ENCODE measurements at regions not wholly inside any gene's neighbourhood (a gene's known extent, or its start where the extent isn't known, plus 50 kb on each side); places are given as distances from the start of the nearest gene placed in this dataset.

GRCh38 chr18:27581296-27581904 is 396.3 kb upstream of the CHST9 start:
- Histone ChIP-seq H2AK5ac (ENCODE audit: low read depth, low read length) (no peak overlapping the region), H3K4me3 (ENCODE audit: insufficient read depth, low read depth, low read length) (no peak overlapping the region)
- DNase-seq = no peak

More at GRCh38 chr18:27581296-27581904, 396.3 kb upstream of the CHST9 start:
- H2BK20ac ChIP-seq (ENCODE audit: low read depth, low read length) = no peak overlapping the region
- no peak overlapping the region for H2AFZ ChIP-seq (replicated peaks; ENCODE audit: low read length, poor library complexity)
- dilution Hi-C loops (cut with HindIII; ENCODE audit: low sequenced_read_pairs, unreplicated experiment) (no loop called here), in situ Hi-C loops (cut with MboI; ENCODE audit: low sequenced_read_pairs) (no loop called here), intact Hi-C loops (cut with micrococcal nuclease) (loop anchor here (10.0 kb wide), 1 partner anchor 63 kb away; no protein-coding TSS in a partner anchor)
- no peak overlapping the region for H3K4ac ChIP-seq (ENCODE audit: low read depth, low read length)
- H3K27ac ChIP-seq (ENCODE audit: insufficient read depth, low read length) = no peak overlapping the region
- no peak overlapping the region for H3K4me2 ChIP-seq (ENCODE audit: low read depth, low read length)
- H2BK120ac ChIP-seq (ENCODE audit: low read depth, low read length) = no peak overlapping the region
- WGBS, 2 experiments (ENCODE audit: extremely low coverage in 2 of 2, insufficient read length in 1 of 2) = no CpG with 5 or more reads among the region's 3 CpGs
- no peaks in the 10 kb centered on the region for H3K27me3 ChIP-seq (ENCODE audit: control insufficient read depth, insufficient read depth, low read length)
- H3K14ac ChIP-seq (replicated peaks; ENCODE audit: low read depth, low read length) = no peak overlapping the region
- H3K36me3 ChIP-seq (ENCODE audit: control insufficient read depth, insufficient read depth, low read length) = no peaks in the 10 kb centered on the region
- H3K79me1 ChIP-seq (ENCODE audit: low read depth in 1 of 2, low read length in 2 of 2) = no peaks in the 10 kb centered on the region
- POLR2A ChIA-PET (ENCODE audit: unreplicated experiment) = no interaction called here
- H3K9ac ChIP-seq (ENCODE audit: low read depth, low read length) = no peak overlapping the region
- H3K9me3 ChIP-seq (ENCODE audit: control insufficient read depth, insufficient read depth, low read length) = peaks cover 2% of the 10 kb centered on the region; the same call in 1 of the 2 replicates
- no peak overlapping the region for H2BK5ac ChIP-seq (ENCODE audit: low read depth, low read length, poor library complexity, severe bottlenecking)
- no peak overlapping the region for H4K91ac ChIP-seq (ENCODE audit: insufficient read depth, low read depth, low read length)
- no peaks in the 10 kb centered on the region for H3K4me1 ChIP-seq (ENCODE audit: control insufficient read depth, insufficient read depth, low read length)
- CTCF ChIA-PET = interaction anchor here (1.1 kb wide), 1 partner anchor 24 kb away, joined by 3 read pairs; no protein-coding TSS in a partner anchor
- no peaks in the 10 kb centered on the region for H3K9me1 ChIP-seq (ENCODE audit: insufficient read depth, low read length)
- no peak overlapping the region for H4K8ac ChIP-seq (ENCODE audit: low read depth in 2 of 2, low read length in 2 of 2)
- no peak overlapping the region for H3K56ac ChIP-seq (ENCODE audit: extremely low read depth, insufficient read depth, low read length)
- TF ChIP-seq MXI1 (IDR thresholded peaks at IDR 0.05; ENCODE audit: borderline replicate concordance, low read depth, low read length) (no peak), CEBPB (IDR thresholded peaks at IDR 0.05; ENCODE audit: low read depth, low read length) (no peak), USF2 (IDR thresholded peaks at IDR 0.05; ENCODE audit: low read depth, low read length) (no peak), MAZ (IDR thresholded peaks at IDR 0.05; ENCODE audit: borderline replicate concordance, low read depth, low read length) (no peak), ELK1 (IDR thresholded peaks at IDR 0.05; ENCODE audit: borderline replicate concordance, low read depth, low read length) (no peak), RFX5 (IDR thresholded peaks at IDR 0.05; ENCODE audit: low read depth, low read length) (no peak), BHLHE40 (IDR thresholded peaks at IDR 0.05; ENCODE audit: low read depth, low read length) (no peak), CTCF (conservative IDR thresholded peaks at IDR 0.05; ENCODE audit: low read depth, low read length) (no peak), FOS (IDR thresholded peaks at IDR 0.05; ENCODE audit: low read depth, low read length) (no peak)
- no peak overlapping the region for H3K18ac ChIP-seq (ENCODE audit: low read depth, low read length)
- no peak for ATAC-seq (ENCODE audit: low read depth)
- no peak overlapping the region for H4K5ac ChIP-seq (ENCODE audit: low read depth, low read length)
- no TSS peak for BruUV-seq (replicated peaks)
- no peak overlapping the region for H2BK15ac ChIP-seq (ENCODE audit: low read depth, low read length)
- H4K20me1 ChIP-seq (ENCODE audit: insufficient read depth, low read length) = no peaks in the 10 kb centered on the region
- H3K23ac ChIP-seq (ENCODE audit: low read depth, low read length) = no peak overlapping the region
- no peak overlapping the region for H2AK9ac ChIP-seq (replicated peaks; ENCODE audit: low read depth, low read length, poor library complexity)
